ENCODE measurements at regions not wholly inside any gene's neighbourhood (a gene's known extent, or its start where the extent isn't known, plus 50 kb on each side); places are given as distances from the start of the nearest gene placed in this dataset.
"Not testable (repeated sequence)": the region's sequence is repeated elsewhere in the genome, so short reads cannot be mapped to it uniquely, and the experiment has no call there.

DNA sequence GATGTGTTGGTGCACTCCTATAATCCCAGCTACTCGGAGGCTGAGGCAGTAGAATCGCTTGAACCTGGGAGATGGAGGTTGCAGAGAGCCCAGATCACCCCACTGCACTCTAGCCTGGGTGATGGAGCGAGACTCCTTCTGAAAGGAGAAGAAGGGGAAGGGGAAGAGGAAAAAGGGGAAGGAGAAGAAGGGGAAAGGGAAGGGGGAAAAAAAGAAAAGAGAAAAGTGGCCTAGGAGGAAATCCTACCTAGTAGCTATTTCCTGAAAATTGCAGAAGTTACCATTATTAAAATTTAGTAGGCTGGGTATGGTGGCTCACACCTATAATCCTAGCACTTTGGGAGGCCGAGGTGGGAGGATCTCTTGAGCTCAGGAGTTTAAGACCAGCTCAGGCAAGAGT, 67.4 kb downstream of the ARRDC3 start:
- DNase-seq: no peak

DNA sequence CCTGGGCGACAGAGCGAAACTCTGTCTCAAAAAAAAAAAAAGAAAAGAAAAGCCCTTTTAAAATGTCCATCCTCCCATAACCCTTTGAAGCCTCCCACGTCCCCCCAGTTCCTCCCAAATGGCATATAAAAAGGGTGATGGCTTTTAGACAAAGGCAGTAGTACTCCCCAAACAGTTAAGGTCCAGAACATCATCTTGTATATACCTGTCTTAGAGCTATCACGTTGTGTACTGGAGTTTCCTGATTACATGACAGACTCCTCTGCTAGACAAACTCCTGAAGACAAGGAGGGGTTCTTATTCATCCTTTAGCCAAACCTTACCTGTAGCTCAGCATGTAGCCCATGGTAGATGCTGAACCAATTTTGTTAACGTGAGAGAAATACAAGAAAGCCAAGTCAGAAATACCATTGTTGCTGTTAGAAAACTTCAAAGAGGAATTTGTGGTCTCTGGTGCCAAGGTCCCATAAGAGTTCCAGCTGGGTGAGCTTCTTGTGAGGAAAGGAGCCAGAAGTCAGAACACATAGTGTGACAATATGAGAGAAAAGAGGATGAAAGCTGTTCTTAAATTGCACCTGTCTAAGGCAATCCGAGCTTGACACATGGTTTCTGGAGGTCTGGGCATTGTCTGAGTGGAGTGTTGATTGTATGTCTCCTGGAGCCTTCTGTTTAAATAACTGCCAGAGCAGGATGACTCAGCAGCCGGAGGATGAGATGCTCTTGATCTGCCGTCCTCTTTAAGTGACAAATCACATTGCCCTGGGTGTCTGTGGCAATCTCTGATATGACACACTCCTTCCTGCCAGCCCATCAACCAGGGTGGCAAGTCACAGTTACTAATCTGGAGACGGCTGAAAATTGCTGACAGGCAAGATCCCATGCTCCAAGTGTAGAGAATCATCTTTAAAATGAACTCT, 69.1 kb downstream of the ARRDC3 start:
- DNase-seq: no peak

DNA sequence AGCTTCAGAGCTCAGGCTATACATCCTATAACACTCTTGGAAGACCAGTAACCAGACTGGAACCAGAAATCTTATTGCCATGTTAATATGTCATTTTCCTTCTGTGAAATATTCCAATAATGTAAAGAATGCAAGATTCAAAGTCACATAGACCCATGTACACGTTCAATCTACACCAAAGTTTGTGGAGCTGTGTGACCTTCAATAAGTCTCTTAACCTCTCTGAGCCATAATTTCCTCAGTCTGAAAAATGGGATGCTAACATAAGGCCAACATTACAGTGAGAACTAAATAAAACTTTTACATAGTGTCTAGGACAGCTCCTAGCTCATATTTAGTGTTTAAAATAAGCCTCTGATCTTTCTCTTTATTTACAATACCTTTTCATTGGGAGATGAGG, 70.4 kb downstream of the ARRDC3 start:
- DNase-seq: no peak

DNA sequence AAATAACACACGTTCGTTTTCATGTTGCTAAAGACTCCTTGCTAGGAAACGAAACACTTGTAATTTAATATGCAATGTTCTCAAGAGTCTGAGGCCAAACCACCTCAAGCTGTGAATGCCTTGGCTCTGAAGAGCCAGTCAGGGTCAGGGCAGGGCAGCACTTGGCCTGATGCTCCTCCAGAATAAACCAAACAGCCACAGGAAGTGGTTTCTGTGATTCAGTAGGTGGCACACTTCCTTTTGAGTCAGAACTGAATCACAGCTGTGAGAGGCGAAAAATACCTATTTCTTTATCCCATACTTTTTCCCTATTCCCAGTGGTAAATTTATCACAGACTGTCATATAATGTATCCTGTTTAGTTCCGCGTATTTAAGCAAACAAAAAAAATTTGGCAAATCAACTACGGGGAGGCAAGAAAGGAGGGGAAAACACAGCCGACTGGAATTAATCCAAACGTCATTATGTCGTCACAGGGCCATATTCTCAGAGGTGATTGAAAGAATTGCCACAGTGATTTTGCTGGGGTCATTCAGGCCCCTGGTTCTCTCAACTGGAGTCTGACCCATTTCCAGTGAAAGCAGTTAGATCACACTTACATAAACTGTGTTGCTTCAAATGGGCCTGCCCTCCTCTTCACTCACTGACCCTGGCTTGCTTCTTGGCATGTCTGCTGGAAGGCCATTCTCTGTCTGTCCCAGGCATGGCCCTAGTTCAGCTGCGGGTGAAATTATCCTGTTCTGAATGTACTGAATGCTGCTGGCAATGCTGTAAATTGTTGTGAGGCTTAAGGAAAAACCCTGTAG, 71.2 kb downstream of the ARRDC3 start:
- DNase-seq: no peak

DNA sequence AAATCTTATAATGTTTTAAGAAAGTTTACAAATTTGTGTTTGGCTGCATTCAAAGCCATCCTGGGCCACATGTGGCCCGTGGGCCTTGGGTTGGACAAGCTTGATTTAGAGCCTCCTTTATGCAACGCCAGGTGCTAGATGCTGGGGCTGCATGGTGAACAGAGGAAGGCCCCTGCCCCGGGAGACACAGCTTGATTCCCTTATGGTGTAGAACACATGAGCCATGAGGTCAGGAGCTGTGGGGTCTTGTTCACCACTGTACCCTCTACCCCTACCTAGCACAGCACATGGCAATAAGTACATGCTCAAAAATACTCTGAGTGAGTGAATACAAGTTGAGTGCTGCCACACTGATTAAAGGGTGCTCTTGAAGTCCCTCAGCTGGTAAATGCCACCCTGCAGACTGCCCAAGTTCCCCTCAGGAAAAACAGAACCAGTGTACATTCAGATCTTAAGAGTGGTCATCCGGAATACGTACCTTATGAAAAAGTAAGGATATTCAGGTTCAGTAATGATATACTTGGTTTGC, 71.9 kb downstream of the ARRDC3 start:
- no peak for DNase-seq

DNA sequence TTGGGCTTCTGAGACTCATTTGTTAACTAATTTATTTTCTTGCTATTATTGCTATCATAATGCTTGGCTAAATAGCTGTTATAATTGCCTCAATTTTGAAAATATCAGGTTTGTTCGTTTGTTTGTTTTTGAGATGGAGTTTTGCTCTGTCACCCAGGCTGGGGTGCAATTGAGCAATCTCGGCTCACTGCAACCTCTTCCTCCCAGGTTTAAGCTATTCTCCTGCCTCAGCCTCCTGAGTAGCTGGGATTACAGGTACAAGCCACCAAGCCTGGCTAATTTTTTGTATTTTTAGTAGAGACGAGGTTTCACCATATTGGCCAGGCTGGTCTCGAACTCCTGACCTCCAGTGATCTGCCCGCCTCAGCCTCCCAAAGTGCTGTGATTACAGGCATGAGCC, 75.0 kb downstream of the ARRDC3 start:
- DNase-seq: not testable (repeated sequence)

DNA sequence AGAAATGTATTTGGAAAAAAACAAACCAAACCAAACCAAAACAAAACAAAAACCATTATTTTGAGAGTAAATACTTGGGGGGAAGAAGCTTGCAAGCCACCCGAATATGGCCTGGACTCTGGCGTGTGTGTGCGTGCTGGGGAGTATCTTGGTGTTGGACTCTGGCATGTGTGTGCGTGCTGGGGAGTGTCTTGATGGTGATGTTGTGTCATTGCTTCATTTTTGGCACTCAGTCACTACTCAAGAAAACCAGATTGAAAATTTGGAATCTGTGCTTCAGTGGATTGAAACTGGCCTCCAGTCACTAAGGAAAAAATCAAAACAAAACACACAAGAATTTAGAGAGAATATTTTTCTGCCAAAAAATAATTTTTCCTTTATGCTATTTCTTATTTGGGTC, 76.1 kb downstream of the ARRDC3 start:
- no peak for DNase-seq

DNA sequence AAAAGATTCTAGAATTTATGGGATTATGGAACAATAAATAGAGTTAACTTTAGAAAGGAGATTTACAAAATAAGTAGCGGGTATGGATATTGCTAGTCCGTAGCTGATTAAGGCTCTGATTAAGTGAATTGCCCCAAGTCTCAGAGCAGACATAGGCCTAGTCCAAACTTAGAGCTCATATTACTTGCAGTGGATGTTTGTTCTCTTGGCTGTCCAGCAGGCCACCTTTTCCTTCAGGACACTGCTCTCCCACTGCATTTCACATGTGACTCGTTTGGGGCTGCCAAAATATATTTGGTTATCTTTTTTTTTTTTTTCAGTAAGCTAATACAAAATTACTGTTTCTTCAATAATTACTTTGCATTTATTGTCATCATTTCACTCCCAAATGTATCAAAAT, 76.6 kb downstream of the ARRDC3 start:
- DNase-seq: no peak

DNA sequence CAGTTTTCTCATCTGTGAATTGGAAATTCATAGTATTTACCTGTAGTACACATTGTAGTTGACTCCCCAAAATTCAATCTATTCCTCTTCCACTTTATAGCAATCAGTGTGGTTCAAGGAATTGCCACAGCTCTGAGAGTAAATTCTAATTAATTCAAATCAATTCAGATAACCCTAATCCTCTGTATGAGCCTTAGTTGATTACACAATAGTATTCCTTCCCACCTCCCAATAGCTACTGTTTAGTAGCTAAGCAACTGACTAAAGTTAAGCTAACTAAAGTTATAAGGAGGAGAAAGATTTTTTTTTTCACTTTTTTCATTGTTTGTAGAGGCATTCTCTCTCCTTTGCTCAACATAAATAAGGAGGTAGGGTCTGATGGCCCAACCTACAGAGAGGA, 77.5 kb downstream of the ARRDC3 start:
- no peak for DNase-seq

DNA sequence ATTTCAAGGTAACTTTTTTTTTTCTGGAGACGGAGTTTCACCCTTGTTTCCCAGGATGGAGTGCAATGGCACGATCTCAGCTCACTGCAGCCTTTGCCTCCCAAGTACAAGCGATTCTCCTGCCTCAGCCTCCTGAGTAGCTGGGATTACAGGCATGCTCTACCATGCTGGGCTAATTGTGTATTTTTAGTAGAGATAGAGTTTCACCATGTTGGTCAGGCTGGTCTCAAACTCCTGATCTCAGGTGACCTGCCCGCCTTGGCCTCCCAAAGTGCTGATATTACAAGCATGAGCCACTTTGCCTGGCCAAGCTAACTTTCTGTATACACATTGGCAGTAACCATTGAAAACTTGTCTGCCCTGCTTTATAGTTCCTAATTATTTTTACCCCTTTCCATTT, 79.1 kb downstream of the ARRDC3 start:
- not testable (repeated sequence) for DNase-seq

DNA sequence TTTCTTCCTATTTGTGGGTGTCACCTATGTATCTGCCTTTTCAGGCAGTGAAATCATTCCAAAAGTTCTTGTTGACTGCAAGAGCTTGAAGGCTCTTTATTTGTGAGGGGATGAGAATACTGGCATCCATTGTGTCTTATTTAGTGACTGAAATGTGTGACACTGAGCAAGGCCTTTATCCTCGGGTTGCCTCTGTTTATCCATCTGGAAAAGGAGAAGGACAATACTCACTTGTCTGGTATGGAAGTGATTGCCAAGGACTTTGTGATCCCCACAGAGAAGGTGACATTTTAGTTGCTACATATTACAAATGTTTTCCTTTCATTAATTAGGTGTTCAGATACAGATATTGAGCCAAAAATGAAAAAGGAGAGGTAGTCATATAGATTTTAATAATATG, 80.2 kb downstream of the ARRDC3 start:
- DNase-seq: no peak

DNA sequence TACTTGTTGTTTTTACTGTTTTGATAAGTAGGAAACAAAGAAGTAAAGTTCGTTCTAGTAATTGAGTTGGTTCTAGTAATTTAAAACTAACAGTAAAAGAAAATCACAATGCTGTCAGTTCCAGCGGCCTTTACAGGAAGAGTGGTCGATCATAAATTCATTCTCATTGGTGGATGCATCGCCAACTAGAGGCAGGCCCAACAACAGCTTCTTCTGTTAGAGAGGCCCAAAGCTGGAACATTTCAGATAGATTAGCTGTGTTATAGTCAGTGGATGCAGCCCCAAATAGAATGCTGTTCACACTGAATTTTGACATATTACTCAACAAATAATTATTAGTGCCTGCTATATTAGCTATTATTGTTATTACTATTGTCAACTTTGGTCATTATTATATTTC, 80.8 kb downstream of the ARRDC3 start:
- no peak for DNase-seq

DNA sequence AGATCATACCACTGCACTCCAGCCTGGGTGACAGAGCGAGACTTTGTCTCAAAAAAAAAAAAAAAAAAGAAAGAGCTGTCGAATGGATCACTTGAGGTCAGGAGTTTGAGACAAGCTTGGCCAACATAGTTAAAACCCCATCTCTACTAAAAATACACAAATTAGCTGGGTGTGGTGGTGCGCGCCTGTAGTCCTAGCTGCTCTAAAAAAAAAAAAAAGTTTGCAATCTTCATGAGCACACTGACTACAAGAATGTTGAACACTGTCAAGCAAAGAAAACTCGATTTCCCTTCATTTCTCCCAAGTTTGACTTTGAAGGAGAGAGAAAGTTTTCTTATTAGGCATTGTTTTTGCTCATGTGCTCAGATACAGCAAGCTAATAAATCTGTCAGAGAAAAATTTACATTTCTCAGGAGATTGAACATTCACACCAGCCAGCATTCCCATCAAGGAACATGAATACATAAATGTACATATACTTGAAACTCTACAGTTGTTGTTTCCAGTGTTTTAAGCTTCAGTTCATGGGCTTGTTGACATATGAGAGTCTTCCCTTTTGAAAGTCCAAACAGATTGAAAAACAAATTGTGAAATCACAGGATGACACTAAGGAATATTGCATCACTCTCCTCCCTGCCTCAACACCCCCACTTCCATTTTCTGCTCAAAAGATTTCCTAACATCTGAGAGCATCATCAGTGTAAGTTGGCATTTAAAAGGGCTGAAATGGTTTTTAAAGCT, 81.8 kb downstream of the ARRDC3 start:
- DNase-seq: no peak

DNA sequence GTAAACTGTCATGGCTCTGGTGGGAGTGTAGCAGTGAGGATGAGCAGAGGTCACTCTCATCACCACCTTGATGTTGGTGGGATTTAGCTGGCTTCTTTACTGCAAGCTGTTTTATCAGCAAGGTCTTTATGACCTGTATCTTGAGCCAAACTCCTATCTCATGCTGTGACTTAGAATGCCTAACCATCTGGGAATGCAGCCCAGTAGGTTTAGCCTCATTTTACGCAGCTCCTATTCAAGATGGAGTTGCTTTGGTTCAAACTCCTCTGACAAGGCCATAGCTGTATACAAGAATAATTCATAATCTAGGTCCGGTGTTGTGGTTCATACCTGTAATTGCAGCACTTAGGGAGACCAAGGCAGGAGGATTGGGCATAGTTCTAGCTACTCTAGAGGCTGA, 85.1 kb downstream of the ARRDC3 start:
- no peak for DNase-seq

DNA sequence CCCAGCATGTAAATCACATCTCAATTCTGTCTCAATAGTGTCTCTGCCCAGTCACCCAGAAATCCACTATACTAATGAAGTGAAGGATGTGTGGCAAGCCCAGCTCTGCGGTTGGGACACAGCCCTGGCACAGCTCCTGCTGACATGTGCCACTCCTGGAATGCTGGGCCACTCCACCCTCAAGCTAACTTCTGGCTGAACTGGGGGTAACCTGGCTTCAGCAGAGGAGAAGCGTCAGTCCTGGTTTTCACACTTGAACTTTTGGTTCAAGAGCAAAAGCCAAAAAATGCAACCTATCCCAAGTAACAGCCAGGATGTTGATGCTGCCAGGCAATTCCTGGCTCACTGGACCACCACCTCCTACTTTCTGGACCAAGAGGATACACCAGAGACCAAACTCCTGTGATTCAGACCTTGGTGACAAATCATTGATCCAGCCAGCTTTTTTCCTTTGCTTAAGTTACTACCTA, 86.4 kb downstream of the ARRDC3 start:
- no peak for DNase-seq

DNA sequence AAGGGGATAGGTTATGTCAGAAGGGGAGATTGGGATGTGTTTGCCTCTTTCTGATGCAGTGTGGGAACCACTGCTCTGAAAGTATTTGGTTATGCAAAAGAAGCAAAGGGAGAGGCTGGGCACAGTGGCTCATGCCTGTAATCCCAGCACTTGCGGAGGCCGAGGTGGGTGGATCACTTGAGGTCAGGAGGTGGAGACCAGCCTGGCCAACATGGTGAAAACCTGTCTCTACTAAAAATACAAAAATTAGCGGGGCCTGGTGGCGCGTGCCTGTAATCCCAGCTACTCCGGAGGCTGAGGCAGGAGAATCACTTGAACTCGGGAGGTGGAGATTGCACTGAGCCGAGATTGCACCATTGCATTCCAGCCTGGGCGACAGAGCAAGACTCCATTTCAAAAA, 87.0 kb downstream of the ARRDC3 start:
- DNase-seq: not testable (repeated sequence)

DNA sequence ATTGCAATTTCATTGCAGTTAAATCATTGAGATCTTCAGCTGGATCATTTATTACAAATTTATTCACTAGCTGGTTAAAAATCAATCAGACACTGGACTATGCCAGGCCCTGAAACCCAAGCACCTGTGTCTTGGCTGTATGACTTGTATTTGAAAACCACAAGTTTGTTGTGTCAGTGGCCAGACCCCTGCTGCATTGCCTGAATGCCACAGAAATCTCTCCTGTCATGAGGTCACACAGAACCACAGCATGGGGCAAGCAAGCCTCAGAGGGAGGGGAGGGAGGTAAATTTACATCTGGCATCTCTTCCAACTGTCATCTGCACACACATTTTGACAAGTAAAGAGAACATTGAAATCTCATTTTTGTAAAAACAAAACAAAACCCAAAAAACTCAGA, 90.0 kb downstream of the ARRDC3 start:
- DNase-seq: no peak

DNA sequence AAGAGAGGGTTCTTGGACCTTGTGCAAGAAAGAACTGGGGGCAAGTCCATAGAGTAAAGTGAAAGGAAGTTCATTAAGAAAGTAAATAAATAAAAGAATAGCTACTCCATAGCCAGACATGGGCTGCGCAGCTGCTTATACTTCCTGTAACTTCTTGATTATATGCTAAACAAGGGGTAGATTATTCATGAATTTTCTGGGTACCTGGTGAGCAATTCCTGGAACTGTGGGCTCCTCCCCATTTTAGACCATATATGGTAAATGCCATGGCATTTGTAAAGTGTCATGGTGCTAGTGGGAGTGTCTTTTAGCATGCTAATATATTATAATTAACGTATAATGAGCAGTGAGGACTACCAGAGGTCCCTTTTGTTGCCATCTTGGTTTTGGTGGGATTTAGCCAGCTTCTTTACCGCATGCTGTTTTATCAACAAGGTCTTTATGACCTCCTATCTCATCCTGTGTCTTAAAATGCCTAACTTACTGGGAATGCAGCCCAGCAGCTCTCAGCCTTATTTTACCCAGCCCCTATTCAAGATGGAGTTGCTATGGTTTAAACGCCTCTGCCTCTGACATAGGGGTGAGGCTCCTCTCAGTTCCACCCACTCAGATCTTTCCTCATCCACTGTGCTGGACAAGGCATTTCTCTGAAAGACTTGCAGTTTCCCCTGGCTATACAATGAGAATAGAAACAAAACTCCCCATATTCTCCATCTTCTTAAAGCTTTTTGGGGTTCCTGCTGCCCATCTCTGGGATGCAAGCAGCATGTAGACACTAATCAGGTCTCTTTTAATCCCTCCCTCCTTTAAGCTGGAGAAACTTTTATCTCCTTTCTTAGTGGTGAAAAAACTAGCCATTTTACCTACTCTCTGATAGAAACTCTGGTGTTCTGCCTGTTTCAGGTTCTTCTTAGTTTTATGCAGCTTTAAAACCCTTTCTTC, 91.2 kb downstream of the ARRDC3 start:
- no peak for DNase-seq

DNA sequence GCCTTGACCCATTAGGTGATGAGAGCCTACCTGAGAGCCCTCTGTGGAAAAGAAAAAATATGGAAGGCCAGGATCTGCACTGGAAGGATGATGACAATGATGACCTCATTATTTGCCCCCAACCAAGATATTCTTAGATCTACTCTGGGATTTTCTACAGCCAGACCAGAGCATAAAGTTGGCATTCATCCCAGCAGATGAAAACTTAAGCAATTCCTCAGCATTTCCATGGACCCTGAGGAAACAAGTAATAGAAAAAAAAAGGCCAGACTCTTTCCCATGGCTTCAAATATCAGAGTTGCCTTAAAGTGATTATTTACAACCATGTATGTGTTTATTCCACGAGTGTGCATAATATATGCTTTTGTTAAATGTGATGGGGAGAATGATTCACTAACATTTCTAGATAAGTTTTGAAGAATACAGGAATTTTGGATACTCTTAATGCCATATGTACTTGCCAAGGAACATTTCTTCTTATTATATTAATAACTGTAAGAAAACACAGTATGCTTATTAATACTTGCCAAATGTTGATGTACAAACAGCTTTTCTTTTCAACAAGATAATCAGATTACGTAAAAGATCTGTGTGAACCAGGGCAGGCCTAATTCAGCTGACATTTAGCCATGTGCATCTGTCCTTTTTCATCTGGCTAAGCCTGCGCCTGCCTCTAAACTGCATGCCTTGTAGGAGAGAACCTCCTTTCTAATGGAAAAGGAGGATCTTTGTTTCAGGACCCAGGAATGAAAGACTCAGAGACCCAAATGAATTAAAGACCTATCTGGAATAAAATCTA, 94.8 kb downstream of the ARRDC3 start:
- no peak for DNase-seq

DNA sequence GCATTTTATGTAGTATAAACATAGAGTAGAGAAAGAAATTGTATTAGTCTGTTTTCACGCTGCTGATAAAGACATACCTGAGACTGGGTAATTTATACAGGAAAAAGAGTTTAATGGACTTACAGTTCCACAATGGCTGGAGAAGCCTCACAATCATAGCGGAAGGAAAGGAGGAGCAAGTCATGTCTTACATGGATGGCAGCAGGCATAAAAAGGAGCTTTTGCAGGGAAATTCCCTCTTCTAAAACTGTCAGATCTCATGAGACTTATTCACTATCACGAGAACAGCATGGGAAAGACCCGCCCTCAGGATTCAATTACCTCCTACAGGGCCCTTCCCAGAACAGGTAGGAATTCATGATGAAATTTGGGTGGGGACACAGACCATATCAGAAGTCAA, 98.1 kb downstream of the ARRDC3 start:
- DNase-seq: not testable (repeated sequence)

DNA sequence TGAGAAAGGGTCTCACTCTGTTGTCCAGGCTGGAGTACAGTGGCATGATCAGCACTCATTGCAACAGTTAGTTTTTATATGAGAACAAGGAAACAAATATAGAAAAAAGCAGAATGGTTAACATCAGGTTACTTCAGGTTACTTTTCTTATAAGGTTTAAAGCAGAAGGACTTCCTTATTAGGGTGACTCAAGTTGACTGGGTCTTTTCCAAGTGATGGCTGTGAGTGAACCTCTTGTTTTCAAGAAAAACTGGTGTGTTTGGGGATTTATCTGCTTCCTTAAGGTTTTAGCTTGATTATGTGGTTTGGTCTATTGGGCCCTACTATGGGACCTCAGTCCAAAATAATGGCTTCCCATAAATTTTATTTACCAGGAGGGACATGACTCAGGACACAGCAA, 99.2 kb downstream of the ARRDC3 start:
- no peak for DNase-seq
